ENCODE measurements at regions not wholly inside any gene's neighbourhood (a gene's known extent, or its start where the extent isn't known, plus 50 kb on each side); places are given as distances from the start of the nearest gene placed in this dataset.

- TF ChIP-seq, protein P1, sequence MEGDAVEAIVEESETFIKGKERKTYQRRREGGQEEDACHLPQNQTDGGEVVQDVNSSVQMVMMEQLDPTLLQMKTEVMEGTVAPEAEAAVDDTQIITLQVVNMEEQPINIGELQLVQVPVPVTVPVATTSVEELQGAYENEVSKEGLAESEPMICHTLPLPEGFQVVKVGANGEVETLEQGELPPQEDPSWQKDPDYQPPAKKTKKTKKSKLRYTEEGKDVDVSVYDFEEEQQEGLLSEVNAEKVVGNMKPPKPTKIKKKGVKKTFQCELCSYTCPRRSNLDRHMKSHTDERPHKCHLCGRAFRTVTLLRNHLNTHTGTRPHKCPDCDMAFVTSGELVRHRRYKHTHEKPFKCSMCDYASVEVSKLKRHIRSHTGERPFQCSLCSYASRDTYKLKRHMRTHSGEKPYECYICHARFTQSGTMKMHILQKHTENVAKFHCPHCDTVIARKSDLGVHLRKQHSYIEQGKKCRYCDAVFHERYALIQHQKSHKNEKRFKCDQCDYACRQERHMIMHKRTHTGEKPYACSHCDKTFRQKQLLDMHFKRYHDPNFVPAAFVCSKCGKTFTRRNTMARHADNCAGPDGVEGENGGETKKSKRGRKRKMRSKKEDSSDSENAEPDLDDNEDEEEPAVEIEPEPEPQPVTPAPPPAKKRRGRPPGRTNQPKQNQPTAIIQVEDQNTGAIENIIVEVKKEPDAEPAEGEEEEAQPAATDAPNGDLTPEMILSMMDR (IDR thresholded peaks at IDR 0.05): no peak
- TF ChIP-seq POLR2AphosphoS5 (IDR thresholded peaks at IDR 0.05; ENCODE audit: low read depth, low read length): no peak
These were observed 55.6 kb upstream of the ZDHHC17 start for GRCh38 chr12:76708296-76708695.
